ENCODE measurements at regions not wholly inside any gene's neighbourhood (a gene's known extent, or its start where the extent isn't known, plus 50 kb on each side); places are given as distances from the start of the nearest gene placed in this dataset.

DNA sequence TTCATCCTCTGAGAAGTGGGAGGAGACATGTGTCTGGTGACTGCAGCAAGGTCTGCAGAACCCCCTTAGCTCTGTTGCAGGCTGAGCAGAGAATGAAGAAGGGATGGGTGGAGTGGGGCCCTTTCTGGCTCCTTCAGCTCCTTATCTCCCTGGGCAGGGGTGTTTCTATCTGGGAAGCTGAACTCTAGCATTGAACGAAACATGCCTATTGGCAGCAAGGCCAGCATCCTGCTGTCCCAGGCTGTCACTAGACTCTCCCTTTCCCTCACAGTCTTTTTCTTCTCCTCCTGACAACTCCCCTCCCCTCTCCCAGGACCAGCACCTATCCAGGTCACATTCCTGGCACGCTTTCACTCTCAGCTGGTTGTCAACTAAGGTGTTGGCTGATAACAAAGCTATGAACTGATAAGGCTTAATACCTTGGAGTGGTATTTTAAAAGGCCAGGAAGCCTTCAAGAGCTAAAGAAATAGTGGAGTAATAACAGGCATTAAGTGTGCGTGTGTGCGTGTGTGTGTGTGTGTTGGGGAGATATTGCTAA is 128.8 kb upstream of the FZD8 start:
- H3K27ac ChIP-seq (ENCODE audit: low read length): no peak overlapping the region
- H3K27me3 ChIP-seq (ENCODE audit: control insufficient read depth, insufficient read depth, low read length): no peaks in the 10 kb centered on the region
- H3K4me1 ChIP-seq (ENCODE audit: control insufficient read depth, low read depth, low read length): peaks cover 5% of the 10 kb centered on the region
- no peak overlapping the region for H3K9ac ChIP-seq (ENCODE audit: low read length)
- no peaks in the 10 kb centered on the region for H3K9me3 ChIP-seq (ENCODE audit: control insufficient read depth, low read depth, low read length)
- no peaks in the 10 kb centered on the region for H3K36me3 ChIP-seq (ENCODE audit: control insufficient read depth, low read depth, low read length)
- H3K4me3 ChIP-seq (ENCODE audit: low read length): no peak overlapping the region

DNA sequence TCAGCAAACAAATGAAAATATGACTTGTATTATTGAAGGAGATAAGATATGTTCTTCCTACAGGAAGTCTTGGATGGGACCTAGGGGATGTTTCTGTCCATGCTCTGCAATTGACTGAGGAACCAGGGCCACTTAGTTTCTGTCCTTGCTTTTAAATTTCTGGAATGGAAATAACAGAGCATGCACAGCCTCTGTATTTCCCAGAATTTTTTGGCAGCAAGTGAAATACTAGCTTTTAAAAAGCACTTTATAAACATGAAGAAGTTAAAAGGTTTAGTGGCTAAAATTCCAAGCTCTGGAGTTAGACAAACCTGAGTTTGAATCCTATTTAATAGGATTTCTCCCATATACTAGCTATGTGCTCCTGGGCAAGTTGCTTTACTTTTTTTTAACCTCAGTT is 127.7 kb upstream of the FZD8 start:
- H3K4me3 ChIP-seq (ENCODE audit: low read length): no peak overlapping the region
- no peaks in the 10 kb centered on the region for H3K9me3 ChIP-seq (ENCODE audit: control insufficient read depth, low read depth, low read length)
- H3K9ac ChIP-seq (ENCODE audit: low read length): no peak overlapping the region
- no peaks in the 10 kb centered on the region for H3K27me3 ChIP-seq (ENCODE audit: control insufficient read depth, insufficient read depth, low read length)
- peaks cover 5% of the 10 kb centered on the region for H3K4me1 ChIP-seq (ENCODE audit: control insufficient read depth, low read depth, low read length)
- no peaks in the 10 kb centered on the region for H3K36me3 ChIP-seq (ENCODE audit: control insufficient read depth, low read depth, low read length)
- no peak overlapping the region for H3K27ac ChIP-seq (ENCODE audit: low read length)

DNA sequence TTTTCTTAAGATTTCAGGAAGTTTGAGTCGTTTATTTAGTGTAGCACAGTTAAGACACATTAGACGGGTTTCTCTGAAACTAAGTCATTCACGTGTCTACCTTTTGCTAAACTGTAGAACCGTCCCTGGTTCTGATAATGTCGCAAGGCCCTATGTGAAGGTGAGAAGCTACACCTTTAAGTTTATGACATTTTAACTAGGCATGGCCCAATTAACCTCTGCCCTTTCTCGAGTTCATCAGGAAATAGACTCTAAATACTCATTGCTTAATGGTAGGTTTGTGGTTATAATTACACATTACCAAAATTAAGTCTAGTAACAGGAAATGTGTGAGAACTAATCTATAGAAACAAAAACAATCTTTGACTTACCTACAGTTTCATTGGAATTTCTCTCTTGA is 126.6 kb upstream of the FZD8 start:
- Histone ChIP-seq H3K36me3 (ENCODE audit: control insufficient read depth, low read depth, low read length) (no peaks in the 10 kb centered on the region), H3K4me3 (ENCODE audit: low read length) (no peak overlapping the region), H3K9ac (ENCODE audit: low read length) (no peak overlapping the region), H3K4me1 (ENCODE audit: control insufficient read depth, low read depth, low read length) (peaks cover 5% of the 10 kb centered on the region), H3K9me3 (ENCODE audit: control insufficient read depth, low read depth, low read length) (no peaks in the 10 kb centered on the region), H3K27ac (ENCODE audit: low read length) (no peak overlapping the region), H3K27me3 (ENCODE audit: control insufficient read depth, insufficient read depth, low read length) (no peaks in the 10 kb centered on the region)

DNA sequence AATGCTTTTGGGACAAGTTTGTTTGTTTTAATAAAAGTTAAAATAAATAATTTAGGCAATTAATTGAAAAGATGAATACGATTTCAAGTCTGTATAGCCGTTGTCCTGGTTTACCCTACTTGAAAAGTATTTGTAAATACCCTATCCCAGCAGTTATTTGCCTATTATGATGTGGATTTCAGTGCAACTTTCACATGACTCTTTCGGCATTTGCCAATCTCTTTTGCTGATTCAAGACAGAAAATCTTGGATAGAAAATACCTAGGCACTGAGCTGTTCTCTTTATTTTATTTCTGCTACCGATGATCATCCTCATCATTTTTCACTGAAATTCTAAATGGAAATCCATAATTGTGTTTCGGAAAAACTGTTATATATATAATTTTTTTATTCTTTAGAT is 125.9 kb upstream of the FZD8 start:
- Histone ChIP-seq H3K27ac (ENCODE audit: low read length) (no peak overlapping the region), H3K27me3 (ENCODE audit: control insufficient read depth, insufficient read depth, low read length) (no peaks in the 10 kb centered on the region), H3K9ac (ENCODE audit: low read length) (no peak overlapping the region), H3K4me1 (ENCODE audit: control insufficient read depth, low read depth, low read length) (peaks cover 5% of the 10 kb centered on the region), H3K36me3 (ENCODE audit: control insufficient read depth, low read depth, low read length) (no peaks in the 10 kb centered on the region), H3K4me3 (ENCODE audit: low read length) (no peak overlapping the region), H3K9me3 (ENCODE audit: control insufficient read depth, low read depth, low read length) (no peaks in the 10 kb centered on the region)

DNA sequence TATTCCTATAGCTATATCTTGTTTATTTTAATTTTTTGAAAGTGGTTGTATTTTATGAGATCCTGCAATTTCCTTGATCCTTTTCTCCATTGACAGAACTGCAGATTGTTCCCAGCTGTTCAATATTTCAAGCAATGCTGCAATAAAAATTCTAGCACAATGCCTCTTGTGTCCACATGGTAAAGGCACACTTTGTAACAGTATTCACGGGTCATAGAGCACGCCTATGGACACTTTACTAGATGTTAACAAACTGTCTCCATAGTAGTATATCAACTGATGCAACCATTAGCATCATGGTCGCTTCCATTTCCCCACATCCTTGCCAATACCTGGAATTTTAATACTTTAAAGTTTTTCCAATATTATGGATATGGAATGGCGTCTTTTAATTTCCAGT is 123.9 kb upstream of the FZD8 start:
- Histone ChIP-seq H3K4me1 (ENCODE audit: control insufficient read depth, low read depth, low read length) (peaks cover 5% of the 10 kb centered on the region), H3K4me3 (ENCODE audit: low read length) (no peak overlapping the region), H3K27ac (ENCODE audit: low read length) (no peak overlapping the region)

DNA sequence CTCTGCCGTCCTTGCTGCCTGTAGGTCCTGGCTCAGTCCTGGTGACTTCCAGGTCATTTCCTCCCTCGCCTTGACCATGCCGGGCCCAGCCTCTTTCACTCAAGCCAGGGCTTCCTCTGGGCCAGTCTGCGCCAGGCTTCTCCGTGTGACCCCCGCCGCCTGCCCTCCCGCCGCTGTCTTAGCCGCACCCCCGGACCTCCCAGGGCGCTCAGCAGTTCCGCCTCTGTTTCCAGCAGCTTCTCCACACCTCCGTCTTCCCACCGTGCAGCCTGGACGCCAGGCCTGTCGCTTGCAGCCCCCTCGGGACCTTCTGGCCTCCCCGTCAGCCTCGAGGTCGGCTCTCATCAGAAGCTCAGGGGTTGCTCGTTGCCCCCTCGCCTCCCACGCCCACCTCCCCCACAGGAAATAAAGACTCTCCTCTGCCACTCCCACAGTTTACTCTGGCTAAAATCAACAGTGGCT is 123.0 kb upstream of the FZD8 start:
- H3K27me3 ChIP-seq (ENCODE audit: control insufficient read depth, insufficient read depth, low read length): no peaks in the 10 kb centered on the region
- H3K36me3 ChIP-seq (ENCODE audit: control insufficient read depth, low read depth, low read length): no peaks in the 10 kb centered on the region
- no peak overlapping the region for H3K9ac ChIP-seq (ENCODE audit: low read length)
- H3K9me3 ChIP-seq (ENCODE audit: control insufficient read depth, low read depth, low read length): no peaks in the 10 kb centered on the region
- no peak overlapping the region for H3K27ac ChIP-seq (ENCODE audit: low read length)
- no peaks in the 10 kb centered on the region for H3K4me1 ChIP-seq (ENCODE audit: control insufficient read depth, low read depth, low read length)
- no peak overlapping the region for H3K4me3 ChIP-seq (ENCODE audit: low read length)

More for the DNA sequence above, 123.9 kb upstream of the FZD8 start:
- H3K9me3 ChIP-seq (ENCODE audit: control insufficient read depth, low read depth, low read length): no peaks in the 10 kb centered on the region
- no peaks in the 10 kb centered on the region for H3K27me3 ChIP-seq (ENCODE audit: control insufficient read depth, insufficient read depth, low read length)
- no peaks in the 10 kb centered on the region for H3K36me3 ChIP-seq (ENCODE audit: control insufficient read depth, low read depth, low read length)
- H3K9ac ChIP-seq (ENCODE audit: low read length): no peak overlapping the region

DNA sequence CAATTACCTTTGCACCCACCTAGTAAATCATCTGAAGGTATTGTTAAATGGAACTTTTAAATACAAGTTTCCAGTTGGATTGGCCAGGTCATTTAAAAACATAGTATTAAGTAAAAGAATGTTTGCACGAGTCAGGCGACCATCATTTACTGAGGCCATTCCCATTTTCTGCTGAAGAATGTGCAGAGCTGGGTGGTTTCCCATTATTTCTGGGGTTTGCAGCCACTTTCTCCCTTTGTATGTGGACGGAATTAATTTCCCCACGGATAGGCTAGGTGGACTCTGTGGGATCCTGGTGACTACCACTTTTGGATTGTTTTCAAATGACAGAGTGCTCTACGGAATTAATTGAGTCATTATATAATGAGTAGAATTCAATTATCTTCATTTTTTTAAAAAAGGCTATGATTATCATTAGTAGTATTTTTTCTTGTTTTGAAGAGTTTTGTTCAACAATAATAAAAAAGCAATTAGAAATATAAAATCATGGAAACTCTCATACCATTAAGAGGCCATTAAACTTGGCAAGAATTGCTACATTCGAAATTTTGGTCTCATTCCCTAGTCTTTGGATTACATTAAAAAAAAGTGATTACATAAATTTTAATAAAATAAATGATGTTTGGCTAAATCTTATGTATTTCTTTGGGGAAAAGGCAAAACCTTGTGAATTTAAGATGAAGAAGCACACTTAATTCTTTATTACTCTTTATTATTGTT is 120.4 kb upstream of the FZD8 start:
- Histone ChIP-seq H3K36me3 (ENCODE audit: control insufficient read depth, low read depth, low read length) (no peaks in the 10 kb centered on the region), H3K4me3 (ENCODE audit: low read length) (no peak overlapping the region), H3K9ac (ENCODE audit: low read length) (no peak overlapping the region), H3K9me3 (ENCODE audit: control insufficient read depth, low read depth, low read length) (no peaks in the 10 kb centered on the region), H3K27ac (ENCODE audit: low read length) (no peak overlapping the region), H3K4me1 (ENCODE audit: control insufficient read depth, low read depth, low read length) (no peaks in the 10 kb centered on the region), H3K27me3 (ENCODE audit: control insufficient read depth, insufficient read depth, low read length) (no peaks in the 10 kb centered on the region)

DNA sequence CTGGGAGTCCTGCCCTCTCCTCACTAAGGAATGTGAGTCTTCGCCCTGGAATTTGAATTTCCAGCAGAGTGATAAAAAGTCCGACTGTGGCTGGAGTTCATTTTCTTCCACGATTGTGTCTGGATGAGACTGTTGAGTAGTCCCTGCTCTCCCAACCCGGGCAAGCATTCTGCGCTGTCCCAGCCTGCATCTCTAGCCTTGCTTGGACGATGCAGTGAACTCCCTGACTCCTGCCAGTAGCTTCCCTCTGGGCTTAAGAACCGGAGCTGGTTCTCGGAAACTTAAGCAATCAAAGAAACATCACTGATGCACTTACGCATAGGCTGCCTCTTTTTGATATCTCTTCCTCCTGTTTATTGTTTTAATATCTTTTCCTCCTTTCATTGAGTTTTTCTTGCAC is 116.0 kb upstream of the FZD8 start:
- no peaks in the 10 kb centered on the region for H3K27me3 ChIP-seq (ENCODE audit: control insufficient read depth, insufficient read depth, low read length)
- H3K4me1 ChIP-seq (ENCODE audit: control insufficient read depth, low read depth, low read length): no peaks in the 10 kb centered on the region
- no peak overlapping the region for H3K4me3 ChIP-seq (ENCODE audit: low read length)
- H3K9me3 ChIP-seq (ENCODE audit: control insufficient read depth, low read depth, low read length): no peaks in the 10 kb centered on the region
- no peak overlapping the region for H3K9ac ChIP-seq (ENCODE audit: low read length)
- H3K36me3 ChIP-seq (ENCODE audit: control insufficient read depth, low read depth, low read length): no peaks in the 10 kb centered on the region
- H3K27ac ChIP-seq (ENCODE audit: low read length): no peak overlapping the region

DNA sequence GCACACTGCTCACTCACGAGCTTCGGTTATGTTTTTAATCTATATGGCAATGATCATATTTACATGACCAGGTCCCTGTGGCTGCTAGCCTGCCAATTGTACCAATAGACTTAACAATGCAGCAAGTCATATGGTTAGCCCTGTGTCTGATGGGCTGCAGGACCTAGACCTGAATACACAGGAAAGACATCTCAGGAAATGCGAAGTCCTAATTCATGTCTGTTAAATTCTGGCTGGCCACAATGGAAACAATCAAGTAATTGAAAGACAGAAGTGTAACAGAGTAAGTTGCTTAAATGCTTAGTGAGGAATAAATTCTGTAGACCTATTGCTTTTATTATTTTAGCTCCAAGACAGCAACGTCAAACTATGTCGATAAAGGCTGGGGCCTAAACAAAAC is 112.4 kb upstream of the FZD8 start:
- Histone ChIP-seq H3K9ac (ENCODE audit: low read length) (no peak overlapping the region), H3K27me3 (ENCODE audit: control insufficient read depth, insufficient read depth, low read length) (no peaks in the 10 kb centered on the region), H3K27ac (ENCODE audit: low read length) (no peak overlapping the region), H3K9me3 (ENCODE audit: control insufficient read depth, low read depth, low read length) (no peaks in the 10 kb centered on the region), H3K4me1 (ENCODE audit: control insufficient read depth, low read depth, low read length) (no peaks in the 10 kb centered on the region), H3K4me3 (ENCODE audit: low read length) (no peak overlapping the region), H3K36me3 (ENCODE audit: control insufficient read depth, low read depth, low read length) (no peaks in the 10 kb centered on the region)

DNA sequence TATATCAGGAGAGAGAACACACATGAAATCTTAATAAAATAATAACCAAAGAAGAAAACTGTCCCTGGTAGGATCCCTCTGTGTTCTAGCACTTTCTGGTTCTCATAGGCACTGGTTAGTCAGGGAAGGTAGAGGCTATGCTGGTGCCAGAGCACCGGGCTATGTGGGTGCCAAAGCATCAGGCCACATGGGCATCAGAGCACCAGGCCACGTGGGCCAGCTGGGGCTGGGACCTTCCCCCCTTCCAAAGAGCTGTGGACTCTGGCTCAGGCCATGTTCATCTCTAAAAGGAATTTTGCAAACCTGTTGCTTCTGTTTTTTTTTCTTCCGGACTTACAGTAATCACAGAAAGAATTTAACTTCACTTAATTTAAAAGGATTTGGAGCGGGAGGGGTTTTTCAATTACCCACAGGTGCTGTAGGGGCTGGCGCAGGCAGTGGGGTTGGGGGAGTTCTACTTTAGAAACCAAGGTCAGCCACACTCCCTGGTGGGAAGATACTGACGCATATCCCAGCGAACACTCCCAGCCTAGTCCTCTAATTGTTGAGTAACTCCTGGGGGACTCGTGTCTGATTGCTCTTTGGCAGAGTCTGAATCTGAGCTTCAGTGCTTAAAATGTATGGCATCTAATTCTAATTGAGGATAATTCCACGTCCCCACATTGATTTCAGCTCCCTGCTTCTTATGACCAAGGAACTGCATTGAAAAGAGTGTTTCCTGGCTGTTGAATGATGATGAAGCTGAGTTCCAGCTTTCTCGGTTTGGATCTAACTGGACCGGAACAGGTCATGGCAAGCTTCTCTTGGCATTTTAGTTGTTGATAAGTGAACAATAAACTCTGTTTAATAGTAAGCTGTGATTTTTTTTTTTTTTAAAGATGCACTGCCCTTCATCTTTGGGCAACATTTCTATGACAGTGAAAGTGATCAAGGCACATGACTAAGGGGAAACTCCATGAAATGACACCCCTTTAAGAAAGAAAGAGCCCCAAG is 110.7 kb upstream of the FZD8 start:
- Histone ChIP-seq H3K9me3 (ENCODE audit: control insufficient read depth, low read depth, low read length) (no peaks in the 10 kb centered on the region), H3K4me1 (ENCODE audit: control insufficient read depth, low read depth, low read length) (no peaks in the 10 kb centered on the region), H3K27ac (ENCODE audit: low read length) (no peak overlapping the region), H3K4me3 (ENCODE audit: low read length) (no peak overlapping the region), H3K27me3 (ENCODE audit: control insufficient read depth, insufficient read depth, low read length) (no peaks in the 10 kb centered on the region), H3K36me3 (ENCODE audit: control insufficient read depth, low read depth, low read length) (no peaks in the 10 kb centered on the region), H3K9ac (ENCODE audit: low read length) (no peak overlapping the region)

DNA sequence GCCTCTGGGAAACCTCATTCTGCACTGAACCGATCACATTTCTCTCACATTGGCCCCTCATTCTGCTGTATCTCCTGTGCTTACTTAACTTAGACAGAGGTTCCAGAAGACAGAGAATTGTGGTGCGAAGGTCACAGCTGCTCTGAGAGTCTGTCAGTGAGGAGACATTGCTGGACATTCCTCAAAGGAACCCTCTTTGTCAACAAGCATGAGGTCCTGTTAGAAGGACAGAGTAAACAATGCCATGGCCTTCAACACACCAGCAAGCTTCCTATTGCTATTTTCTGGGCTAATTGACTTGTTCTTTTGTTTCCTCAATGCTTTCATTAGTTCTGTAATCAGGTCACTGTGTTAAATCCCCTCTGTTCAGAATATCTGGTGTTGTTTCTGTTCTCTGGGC is 109.3 kb upstream of the FZD8 start:
- H3K9me3 ChIP-seq (ENCODE audit: control insufficient read depth, low read depth, low read length): no peaks in the 10 kb centered on the region
- no peak overlapping the region for H3K27ac ChIP-seq (ENCODE audit: low read length)
- no peaks in the 10 kb centered on the region for H3K36me3 ChIP-seq (ENCODE audit: control insufficient read depth, low read depth, low read length)
- H3K9ac ChIP-seq (ENCODE audit: low read length): no peak overlapping the region
- H3K27me3 ChIP-seq (ENCODE audit: control insufficient read depth, insufficient read depth, low read length): no peaks in the 10 kb centered on the region
- H3K4me1 ChIP-seq (ENCODE audit: control insufficient read depth, low read depth, low read length): no peaks in the 10 kb centered on the region
- no peak overlapping the region for H3K4me3 ChIP-seq (ENCODE audit: low read length)
